ENCODE measurements at regions not wholly inside any gene's neighbourhood (a gene's known extent, or its start where the extent isn't known, plus 50 kb on each side); places are given as distances from the start of the nearest gene placed in this dataset.

DNA sequence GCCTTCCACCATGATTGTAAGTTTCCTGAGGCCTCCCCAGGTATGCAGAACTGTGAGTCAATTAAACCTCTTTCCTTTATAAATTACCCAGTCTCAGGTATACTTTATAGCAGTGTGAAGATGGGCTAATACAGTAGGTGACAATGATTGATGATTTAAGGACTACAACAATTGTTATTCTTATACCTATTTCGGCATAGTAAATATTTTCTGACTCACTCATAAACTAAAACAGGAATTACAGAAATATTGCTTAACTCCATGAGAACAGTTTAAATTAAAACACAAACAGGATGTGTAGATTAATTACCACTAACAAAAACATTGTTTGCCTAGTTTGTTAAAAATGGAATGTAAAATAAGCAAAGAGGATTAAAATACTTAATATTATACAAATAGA, 839.9 kb downstream of the LTN1 start:
- H3K36me3 Mint-ChIP-seq (ENCODE audit: low read depth) = no peaks in the 10 kb centered on the region
- H3K27me3 Mint-ChIP-seq (ENCODE audit: low read depth, poor library complexity) = peaks cover 4% of the 10 kb centered on the region
- H3K9me3 Mint-ChIP-seq = no peaks in the 10 kb centered on the region
- peaks cover 8% of the 10 kb centered on the region for H3K4me1 Mint-ChIP-seq
- H3K27ac Mint-ChIP-seq = no peak overlapping the region
- DNase-seq = no peak
- TF ChIP-seq, protein P1, sequence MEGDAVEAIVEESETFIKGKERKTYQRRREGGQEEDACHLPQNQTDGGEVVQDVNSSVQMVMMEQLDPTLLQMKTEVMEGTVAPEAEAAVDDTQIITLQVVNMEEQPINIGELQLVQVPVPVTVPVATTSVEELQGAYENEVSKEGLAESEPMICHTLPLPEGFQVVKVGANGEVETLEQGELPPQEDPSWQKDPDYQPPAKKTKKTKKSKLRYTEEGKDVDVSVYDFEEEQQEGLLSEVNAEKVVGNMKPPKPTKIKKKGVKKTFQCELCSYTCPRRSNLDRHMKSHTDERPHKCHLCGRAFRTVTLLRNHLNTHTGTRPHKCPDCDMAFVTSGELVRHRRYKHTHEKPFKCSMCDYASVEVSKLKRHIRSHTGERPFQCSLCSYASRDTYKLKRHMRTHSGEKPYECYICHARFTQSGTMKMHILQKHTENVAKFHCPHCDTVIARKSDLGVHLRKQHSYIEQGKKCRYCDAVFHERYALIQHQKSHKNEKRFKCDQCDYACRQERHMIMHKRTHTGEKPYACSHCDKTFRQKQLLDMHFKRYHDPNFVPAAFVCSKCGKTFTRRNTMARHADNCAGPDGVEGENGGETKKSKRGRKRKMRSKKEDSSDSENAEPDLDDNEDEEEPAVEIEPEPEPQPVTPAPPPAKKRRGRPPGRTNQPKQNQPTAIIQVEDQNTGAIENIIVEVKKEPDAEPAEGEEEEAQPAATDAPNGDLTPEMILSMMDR (IDR thresholded peaks at IDR 0.05) = no peak
- no peak overlapping the region for H3K4me3 Mint-ChIP-seq

DNA sequence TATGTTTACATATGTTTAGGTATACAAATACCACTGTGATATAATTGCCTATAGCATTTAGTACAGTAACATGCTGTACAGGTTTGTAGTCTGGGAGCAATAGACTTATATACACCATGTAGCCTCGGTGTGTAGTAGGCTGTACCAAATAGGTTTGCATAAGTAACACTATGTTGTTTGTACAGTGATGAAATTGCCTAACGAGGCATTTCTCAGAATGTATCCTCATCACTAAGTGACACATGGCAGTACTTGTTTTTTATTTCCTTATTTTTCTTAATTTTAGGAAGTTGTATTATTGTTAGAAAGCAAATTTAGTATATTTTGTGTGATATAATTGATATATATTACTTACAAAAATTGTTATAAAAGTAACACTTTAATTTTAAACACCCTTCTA, 840.9 kb downstream of the LTN1 start:
- TF ChIP-seq, protein P1 (IDR thresholded peaks at IDR 0.05) = no peak
- DNase-seq = no peak
- no peaks in the 10 kb centered on the region for H3K36me3 Mint-ChIP-seq (ENCODE audit: low read depth)
- peaks cover 4% of the 10 kb centered on the region for H3K27me3 Mint-ChIP-seq (ENCODE audit: low read depth, poor library complexity)
- no peaks in the 10 kb centered on the region for H3K9me3 Mint-ChIP-seq
- H3K4me3 Mint-ChIP-seq = no peak overlapping the region
- H3K27ac Mint-ChIP-seq = no peak overlapping the region
- peaks cover 8% of the 10 kb centered on the region for H3K4me1 Mint-ChIP-seq

DNA sequence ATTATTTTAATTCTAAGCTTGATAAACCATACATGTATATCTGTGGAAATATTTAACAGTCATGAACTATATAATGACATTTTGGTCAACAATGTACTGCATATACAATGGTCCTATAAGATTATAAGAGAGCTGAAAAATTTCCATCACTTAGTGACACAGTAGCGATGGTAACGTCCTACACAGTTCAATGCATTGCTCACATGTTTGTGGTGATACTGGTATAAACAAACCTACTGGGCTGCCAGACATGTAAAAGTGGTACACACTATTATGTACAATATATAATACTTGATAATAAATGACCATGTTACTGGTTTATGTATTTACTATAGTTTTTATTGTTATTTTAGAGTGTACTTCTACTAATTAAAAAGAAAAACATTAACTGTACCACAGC, 841.9 kb downstream of the LTN1 start:
- no peaks in the 10 kb centered on the region for H3K36me3 Mint-ChIP-seq (ENCODE audit: low read depth)
- peaks cover 4% of the 10 kb centered on the region for H3K27me3 Mint-ChIP-seq (ENCODE audit: low read depth, poor library complexity)
- TF ChIP-seq, protein P1 (IDR thresholded peaks at IDR 0.05) = no peak

DNA sequence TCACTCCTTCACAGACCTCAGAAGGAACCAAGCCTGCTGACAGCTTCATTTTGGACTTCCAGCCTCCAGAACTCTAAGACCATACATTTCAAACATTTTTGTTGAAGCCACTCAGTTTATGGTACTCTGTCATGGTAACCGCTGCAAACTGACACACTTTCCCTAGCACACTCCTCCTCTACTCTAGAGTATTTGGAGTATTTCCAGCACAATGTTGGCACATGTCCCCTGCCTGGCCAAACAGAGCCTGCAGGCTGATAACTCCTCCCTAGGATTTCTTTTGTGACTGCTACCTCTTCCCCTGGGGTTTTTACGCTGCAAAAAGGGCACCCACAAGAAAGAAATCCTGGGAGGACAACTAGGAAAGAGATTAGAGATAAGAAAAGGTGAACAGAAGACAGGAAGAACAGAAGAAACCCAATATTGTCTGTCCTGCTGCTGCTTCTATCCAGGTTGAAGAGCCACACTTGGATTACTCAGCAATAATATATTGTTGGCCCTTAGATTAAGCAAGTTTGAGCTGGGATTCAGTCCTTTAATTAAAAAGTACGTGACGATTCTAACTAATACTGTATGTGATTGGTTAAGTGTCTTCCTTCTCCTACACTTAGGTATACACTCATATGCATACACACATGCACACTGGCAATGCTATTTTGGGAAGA, 844.1 kb downstream of the LTN1 start:
- Mint-ChIP-seq H3K4me1 (peaks cover 8% of the 10 kb centered on the region), H3K4me3 (no peak overlapping the region), H3K27ac (no peak overlapping the region), H3K27me3 (ENCODE audit: low read depth, poor library complexity) (peaks cover 4% of the 10 kb centered on the region), H3K36me3 (ENCODE audit: low read depth) (no peaks in the 10 kb centered on the region), H3K9me3 (no peaks in the 10 kb centered on the region)
- DNase-seq = no peak
- TF ChIP-seq, protein P1 (IDR thresholded peaks at IDR 0.05) = no peak

More for the DNA sequence above, 841.9 kb downstream of the LTN1 start:
- no peaks in the 10 kb centered on the region for H3K9me3 Mint-ChIP-seq
- H3K27ac Mint-ChIP-seq = no peak overlapping the region
- DNase-seq = no peak
- H3K4me1 Mint-ChIP-seq = peaks cover 8% of the 10 kb centered on the region
- no peak overlapping the region for H3K4me3 Mint-ChIP-seq

DNA sequence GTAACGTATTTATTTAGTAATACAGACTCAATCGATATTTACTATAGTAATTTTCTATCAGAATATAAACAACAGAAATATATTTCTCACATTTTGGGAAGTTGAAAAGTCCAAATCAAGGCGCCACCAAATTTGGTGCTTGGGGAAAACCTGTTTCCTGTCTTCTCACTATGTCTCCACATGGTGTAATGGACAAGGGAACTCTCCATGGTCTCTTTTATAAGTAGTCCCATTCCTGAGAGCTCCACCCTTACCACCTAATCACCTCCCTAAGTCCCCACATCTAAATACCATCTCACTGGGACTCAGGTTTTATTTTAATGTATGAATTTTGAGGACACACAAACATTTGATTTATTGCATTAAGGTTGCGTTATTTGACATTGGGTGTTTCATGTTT, 848.0 kb downstream of the LTN1 start:
- TF ChIP-seq, protein P1 (IDR thresholded peaks at IDR 0.05) = no peak
- Mint-ChIP-seq H3K27me3 (ENCODE audit: low read depth, poor library complexity) (peaks cover 1% of the 10 kb centered on the region), H3K36me3 (ENCODE audit: low read depth) (no peaks in the 10 kb centered on the region), H3K4me3 (no peak overlapping the region), H3K9me3 (peaks cover 4% of the 10 kb centered on the region), H3K27ac (no peak overlapping the region), H3K4me1 (peaks cover 9% of the 10 kb centered on the region)
- DNase-seq = no peak

DNA sequence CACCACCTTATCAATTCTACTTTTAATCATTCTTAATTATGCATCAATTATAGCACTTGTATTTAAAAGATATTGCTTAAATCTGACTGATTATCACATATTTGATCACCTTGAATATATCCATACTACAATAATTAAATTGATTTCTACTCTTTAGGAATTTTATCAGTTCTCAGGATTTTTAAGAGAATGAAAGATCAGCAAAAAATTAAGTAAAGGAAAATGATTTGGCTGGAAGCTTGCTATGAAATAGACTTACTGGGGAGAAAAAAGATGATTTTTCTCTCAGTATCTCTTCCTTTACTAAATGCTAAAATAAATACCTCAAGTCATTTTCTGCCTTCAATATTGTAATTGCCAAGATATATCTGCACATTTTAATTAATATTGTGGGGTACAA, 848.6 kb downstream of the LTN1 start:
- Mint-ChIP-seq H3K4me1 (peaks cover 8% of the 10 kb centered on the region), H3K27me3 (ENCODE audit: low read depth, poor library complexity) (no peaks in the 10 kb centered on the region), H3K4me3 (no peak overlapping the region), H3K36me3 (ENCODE audit: low read depth) (no peaks in the 10 kb centered on the region), H3K27ac (no peak overlapping the region), H3K9me3 (peaks cover 4% of the 10 kb centered on the region)
- TF ChIP-seq, protein P1 (IDR thresholded peaks at IDR 0.05) = no peak
- DNase-seq = no peak

Data from nephron progenitor cell (in vitro differentiated cells).